Suprapubic skin (tissue), 4 donors: ENCODE measurements at regions not wholly inside any gene's neighbourhood (a gene's known extent, or its start where the extent isn't known, plus 50 kb on each side); places are given as distances from the start of the nearest gene placed in this dataset.
"Not testable (repeated sequence)": the region's sequence is repeated elsewhere in the genome, so short reads cannot be mapped to it uniquely, and the experiment has no call there.

Experiments used
- DNase-seq, 2 donors: peaks; one replicate each; pipeline ENCODE4 v3.0.0-alpha.2; 2019; ENCODE audit warnings: low spot score in 2 of 2
- H3K27ac ChIP-seq: fragments of 200-600 bp; sonication (generic); one replicate; pipeline ENCODE4 v1.5.1; 2019
- H3K27me3 ChIP-seq: fragments of 200-600 bp; sonication (generic); one replicate; pipeline ENCODE4 v1.5.1; 2019
- H3K36me3 ChIP-seq: fragments of 200-600 bp; sonication (generic); one replicate; pipeline ENCODE4 v1.5.1; 2019
- H3K4me1 ChIP-seq: fragments of 200-600 bp; sonication (generic); one replicate; pipeline ENCODE4 v1.5.1; 2019
- H3K4me3 ChIP-seq: fragments of 200-600 bp; sonication (generic); one replicate; pipeline ENCODE4 v1.5.1; 2019; ENCODE audit warnings: mild to moderate bottlenecking
- H3K9me3 ChIP-seq: fragments of 200-600 bp; sonication (generic); one replicate; pipeline ENCODE4 v1.5.1; 2019
- CTCF ChIP-seq, 2 donors: fragments of 200-600 bp in 1 of 2; fragments of 450-650 bp in 1 of 2; sonication (generic) in 1 of 2; IDR thresholded peaks; one replicate each; pipeline ENCODE4 v1.5.1; 2016 to 2019; ENCODE audit warnings: antibody characterized with exemption in 2 of 2, mild to moderate bottlenecking in 1 of 2, moderate library complexity in 1 of 2
- EP300 ChIP-seq: sonication (generic); formaldehyde crosslinking; IDR thresholded peaks from one replicate; pipeline ENCODE4 v1.6.1; 2017; ENCODE audit warnings: antibody characterized with exemption
- POLR2A ChIP-seq, 2 donors: fragments of 450-650 bp; IDR thresholded peaks; one replicate each; pipeline ENCODE4 v1.6.1; 2017; ENCODE audit warnings: antibody characterized with exemption in 2 of 2, mild to moderate bottlenecking in 2 of 2, moderate library complexity in 2 of 2
- POLR2AphosphoS5 ChIP-seq, 3 donors: sonication (generic); formaldehyde crosslinking; IDR thresholded peaks; one replicate each; pipeline ENCODE4 v1.6.1; 2017; ENCODE audit warnings: antibody characterized with exemption in 3 of 3
- WGBS: methylation state at CpG from one replicate; pipeline ENCODE4 v1.1.5; 2018; 5-methylcytosine and 5-hydroxymethylcytosine counted together

GRCh38 chr17:31647661-31648060 is 211.4 kb downstream of the COPRS start:
- no peak for DNase-seq
- H3K36me3 ChIP-seq, result no peaks in the 10 kb centered on the region

GRCh38 chr17:31646642-31647041 is 212.4 kb downstream of the COPRS start:
- 94% methylated on average over 2 of the region's 2 CpGs for WGBS
- Histone ChIP-seq H3K4me3 (no peak overlapping the region), H3K27me3 (no peaks in the 10 kb centered on the region), H3K9me3 (no peaks in the 10 kb centered on the region), H3K27ac (no peak overlapping the region), H3K36me3 (no peaks in the 10 kb centered on the region), H3K4me1 (no peaks in the 10 kb centered on the region)
- no peak for TF ChIP-seq CTCF (IDR thresholded peaks at IDR 0.05)
- no peak for TF ChIP-seq POLR2AphosphoS5 (IDR thresholded peaks at IDR 0.05)
- no peak for TF ChIP-seq EP300
- TF ChIP-seq POLR2A (IDR thresholded peaks at IDR 0.05), result no peak
- no peak for DNase-seq

More at GRCh38 chr17:31647661-31648060, 211.4 kb downstream of the COPRS start:
- TF ChIP-seq CTCF (IDR thresholded peaks at IDR 0.05) (no peak), POLR2AphosphoS5 (IDR thresholded peaks at IDR 0.05) (no peak), POLR2A (IDR thresholded peaks at IDR 0.05) (no peak), EP300 (no peak)
- no peaks in the 10 kb centered on the region for H3K27me3 ChIP-seq
- H3K4me1 ChIP-seq, result no peaks in the 10 kb centered on the region
- WGBS, result 70% methylated on average over 1 of the region's 1 CpG
- no peak overlapping the region for H3K4me3 ChIP-seq
- H3K27ac ChIP-seq, result no peak overlapping the region
- H3K9me3 ChIP-seq, result no peaks in the 10 kb centered on the region

GRCh38 chr17:31645351-31645750 is 213.7 kb downstream of the COPRS start:
- Histone ChIP-seq H3K4me3 (no peak overlapping the region), H3K9me3 (no peaks in the 10 kb centered on the region), H3K4me1 (peaks cover 6% of the 10 kb centered on the region), H3K27ac (no peak overlapping the region), H3K27me3 (no peaks in the 10 kb centered on the region), H3K36me3 (no peaks in the 10 kb centered on the region)
- WGBS, result 100% methylated on average over 3 of the region's 3 CpGs
- no peak for DNase-seq
- TF ChIP-seq POLR2AphosphoS5 (IDR thresholded peaks at IDR 0.05) (no peak), EP300 (no peak), CTCF (IDR thresholded peaks at IDR 0.05) (no peak), POLR2A (IDR thresholded peaks at IDR 0.05) (no peak)

- Histone ChIP-seq H3K9me3 (no peaks in the 10 kb centered on the region), H3K27ac (no peak overlapping the region), H3K36me3 (no peaks in the 10 kb centered on the region), H3K4me1 (no peaks in the 10 kb centered on the region), H3K27me3 (no peaks in the 10 kb centered on the region), H3K4me3 (no peak overlapping the region)
- no peak for TF ChIP-seq POLR2A (IDR thresholded peaks at IDR 0.05)
- WGBS, result 74% methylated on average over 3 of the region's 3 CpGs
- DNase-seq, result peak in 1 of 2 donors; percentile 24
These were observed 227.3 kb downstream of the COPRS start for GRCh38 chr17:31631766-31632165.

- not testable (repeated sequence) for H3K4me1 ChIP-seq, H3K27me3 ChIP-seq, H3K27ac ChIP-seq, H3K36me3 ChIP-seq, H3K4me3 ChIP-seq, H3K9me3 ChIP-seq
- WGBS, result 91% methylated on average over 8 of the region's 8 CpGs
- DNase-seq, result peak in 1 of 2 donors; percentile 56
These were observed 228.2 kb downstream of the COPRS start for GRCh38 chr17:31630866-31631265.

GRCh38 chr17:31629696-31630470 is 229.2 kb downstream of the COPRS start:
- Histone ChIP-seq H3K27me3 (no peaks in the 10 kb centered on the region), H3K27ac (no peak overlapping the region), H3K9me3 (peaks cover 2% of the 10 kb centered on the region), H3K4me3 (no peak overlapping the region), H3K4me1 (no peaks in the 10 kb centered on the region), H3K36me3 (no peaks in the 10 kb centered on the region)
- TF ChIP-seq EP300, result no peak
- TF ChIP-seq POLR2AphosphoS5 (IDR thresholded peaks at IDR 0.05), result no peak
- no peak for TF ChIP-seq CTCF (IDR thresholded peaks at IDR 0.05)
- TF ChIP-seq POLR2A (IDR thresholded peaks at IDR 0.05), result no peak
- 43% methylated on average over 8 of the region's 8 CpGs for WGBS
- DNase-seq, result peak in 1 of 2 donors; percentile 67
